GM13976 (cell line): ENCODE measurements at regions not wholly inside any gene's neighbourhood (a gene's known extent, or its start where the extent isn't known, plus 50 kb on each side); places are given as distances from the start of the nearest gene placed in this dataset.
"Not testable (repeated sequence)": the region's sequence is repeated elsewhere in the genome, so short reads cannot be mapped to it uniquely, and the experiment has no call there.

ENCODE experiments used
- DNase-seq: peaks from one replicate; pipeline ENCODE4 v3.0.0; 2012; ENCODE audit warnings: low spot score
- CTCF ChIP-seq: IDR thresholded peaks from 2 replicates; pipeline ENCODE4 v1.5.1; 2012; ENCODE audit warnings: borderline replicate concordance, mild to moderate bottlenecking; ENCODE audit not compliant: insufficient read depth; ENCODE audit errors: extremely low read depth, missing control alignments, control extremely low read depth
- in situ Hi-C: fragments of 300-500 bp; cut with MboI; formaldehyde crosslinking; loops from one replicate; pipeline ENCODE4 v1.12.0; 2022; ENCODE audit warnings: low sequenced_read_pairs, mixed read lengths, inconsistent platforms; ENCODE audit not compliant: unreplicated experiment

- no peak for DNase-seq
- no peak for TF ChIP-seq CTCF
- in situ Hi-C loops, result loop anchor here (25.0 kb wide), 1 partner anchor 344 kb away; no protein-coding TSS in a partner anchor
Measured at GRCh38 chr4:94131212-94131611, 76.5 kb upstream of the SMARCAD1 start.

- in situ Hi-C loops, result loop anchor here (25.0 kb wide), 1 partner anchor 348 kb away; no protein-coding TSS in a partner anchor
- DNase-seq, result no peak
- TF ChIP-seq CTCF, result no peak
Measured at GRCh38 chr4:94135701-94136100, 72.0 kb upstream of the SMARCAD1 start.

DNA sequence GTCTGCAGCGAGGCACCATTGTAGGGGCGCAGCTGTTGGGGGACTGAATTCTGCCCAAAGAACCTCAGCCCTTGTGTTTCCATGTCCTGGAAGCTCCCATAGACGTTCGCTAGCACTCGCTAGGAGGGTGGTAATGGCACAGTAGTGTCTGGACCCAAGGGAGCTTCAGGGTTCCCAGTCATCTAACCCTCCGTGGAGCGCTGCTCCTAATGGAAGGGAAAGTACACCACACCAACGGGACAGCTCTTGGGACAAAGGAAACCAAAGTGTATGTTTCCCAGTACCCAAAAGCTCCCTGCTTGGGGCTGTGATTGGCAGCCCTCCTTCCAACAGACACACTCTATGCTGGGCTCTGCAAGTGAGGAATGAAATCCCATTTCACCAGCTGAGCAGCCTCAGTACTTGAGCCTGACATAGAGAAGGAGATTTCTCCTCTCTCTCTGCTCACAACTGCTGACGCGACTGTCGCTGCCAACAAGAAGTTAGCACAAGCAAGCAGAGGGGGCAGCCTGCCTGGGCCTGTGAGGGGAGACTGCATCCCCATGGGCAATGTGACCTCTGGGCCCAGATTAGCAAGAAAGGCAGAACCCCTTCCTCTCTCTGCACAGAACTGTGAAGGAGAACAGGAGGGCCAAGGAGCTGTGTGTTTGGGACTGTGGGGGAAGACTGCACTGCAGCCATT lies 67.6 kb upstream of the SMARCAD1 start:
- in situ Hi-C loops, result loop anchor here (25.0 kb wide), 1 partner anchor 353 kb away; no protein-coding TSS in a partner anchor
- no peak for TF ChIP-seq CTCF

GRCh38 chr4:94141001-94141400 lies 66.7 kb upstream of the SMARCAD1 start:
- in situ Hi-C loops, result loop anchor here (25.0 kb wide), 1 partner anchor 354 kb away; no protein-coding TSS in a partner anchor
- no peak for DNase-seq
- no peak for TF ChIP-seq CTCF

More for the DNA sequence above, 67.6 kb upstream of the SMARCAD1 start:
- DNase-seq, result no peak

- DNase-seq, result not testable (repeated sequence)
- in situ Hi-C loops, result loop anchor here (25.0 kb wide), 1 partner anchor 361 kb away; no protein-coding TSS in a partner anchor
Measured at GRCh38 chr4:94148052-94148451, 59.6 kb upstream of the SMARCAD1 start.

GRCh38 chr4:94152466-94152865 lies 55.2 kb upstream of the SMARCAD1 start:
- in situ Hi-C loops, result no loop called here
- no peak for TF ChIP-seq CTCF
- DNase-seq, result no peak

DNA sequence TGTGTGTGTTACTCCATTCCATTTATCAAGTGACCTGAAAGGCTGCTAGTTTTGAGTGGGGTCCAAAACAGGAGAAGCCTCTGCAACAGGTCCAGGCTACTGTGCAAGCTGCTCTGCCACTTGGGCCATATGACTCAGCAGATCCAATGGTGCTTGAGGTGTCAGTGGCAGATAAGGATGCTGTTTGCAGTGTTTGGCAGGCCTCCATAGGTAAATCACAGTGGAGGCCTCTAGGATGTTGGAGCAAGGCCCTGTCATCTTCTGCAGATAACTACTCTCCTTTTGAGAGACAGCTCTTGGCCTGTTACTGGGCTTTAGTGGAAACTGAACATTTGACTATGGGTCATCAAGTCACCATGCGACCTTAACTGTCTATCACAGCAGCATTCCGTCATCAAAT lies 52.3 kb upstream of the SMARCAD1 start:
- in situ Hi-C loops, DNase-seq: not testable (repeated sequence)
